ENCODE measurements at regions not wholly inside any gene's neighbourhood (a gene's known extent, or its start where the extent isn't known, plus 50 kb on each side); places are given as distances from the start of the nearest gene placed in this dataset.

DNA sequence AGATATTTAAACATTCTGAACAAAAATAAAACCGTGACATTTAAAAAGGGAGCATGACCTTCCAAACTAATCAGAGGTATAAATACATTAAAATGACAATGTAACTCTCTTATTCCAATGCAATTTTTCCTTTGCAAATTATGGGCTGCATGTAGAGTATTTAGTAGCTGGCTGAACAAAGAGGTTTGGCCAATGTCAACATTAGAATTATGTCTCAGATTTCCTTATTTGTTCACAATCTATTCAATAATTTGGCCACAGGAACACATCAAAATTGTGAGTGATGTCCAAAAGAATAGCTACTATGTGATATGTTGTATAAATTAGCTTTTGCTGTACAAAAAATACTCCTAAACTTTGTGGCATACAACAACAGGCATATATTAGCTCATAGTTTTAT lies 580.0 kb upstream of the MARCKS start:
- Histone ChIP-seq H2AFZ (ENCODE audit: low read length) (no peak overlapping the region), H3K9ac (ENCODE audit: low read length) (no peak overlapping the region), H3K4me3 (ENCODE audit: low read length) (no peak overlapping the region), H3K79me2 (ENCODE audit: low read length) (no peaks in the 10 kb centered on the region), H3K27me3 (ENCODE audit: low read length) (no peaks in the 10 kb centered on the region), H3K36me3 (ENCODE audit: insufficient read depth, low read length) (no peaks in the 10 kb centered on the region), H3K4me1 (ENCODE audit: low read length) (no peaks in the 10 kb centered on the region), H3K4me2 (ENCODE audit: low read depth, low read length, poor library complexity, severe bottlenecking) (no peak overlapping the region), H3K27ac (ENCODE audit: low read length) (no peak overlapping the region), H3K9me3 (ENCODE audit: low read length) (no peaks in the 10 kb centered on the region), H3K9me2 (replicated peaks; ENCODE audit: insufficient read depth, low read length) (no peaks in the 10 kb centered on the region), H4K20me1 (ENCODE audit: insufficient read depth, low read depth, low read length) (no peaks in the 10 kb centered on the region)
- DNase-seq = no peak

DNA sequence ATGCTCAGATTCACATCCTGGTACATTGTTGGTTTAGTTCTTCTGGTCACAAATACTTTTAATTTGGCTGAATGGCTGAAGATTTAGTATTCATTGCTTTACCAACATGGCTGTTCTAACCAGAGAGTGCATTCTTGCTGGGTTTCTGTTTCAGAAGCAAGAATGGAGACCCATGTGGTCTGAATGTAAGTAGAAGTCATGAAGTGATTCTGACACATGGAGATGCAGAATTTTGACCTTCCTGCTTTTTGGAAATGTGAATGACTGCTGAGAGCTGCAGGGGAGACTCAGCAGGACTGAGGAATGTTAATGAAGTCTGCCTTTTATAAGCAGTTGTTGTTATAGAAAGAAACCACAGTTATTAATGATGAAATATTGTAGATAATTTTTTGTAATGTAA lies 576.1 kb upstream of the MARCKS start:
- H3K9ac ChIP-seq (ENCODE audit: low read length) = no peak overlapping the region
- H3K4me3 ChIP-seq (ENCODE audit: low read length) = no peak overlapping the region
- no peak for DNase-seq
- H3K9me3 ChIP-seq (ENCODE audit: low read length) = no peaks in the 10 kb centered on the region; the same call in 1 of the 2 replicates
- no peaks in the 10 kb centered on the region for H4K20me1 ChIP-seq (ENCODE audit: insufficient read depth, low read depth, low read length)
- H3K4me2 ChIP-seq (ENCODE audit: low read depth, low read length, poor library complexity, severe bottlenecking) = no peak overlapping the region
- no peaks in the 10 kb centered on the region for H3K79me2 ChIP-seq (ENCODE audit: low read length)
- H3K27me3 ChIP-seq (ENCODE audit: low read length) = no peaks in the 10 kb centered on the region
- no peaks in the 10 kb centered on the region for H3K9me2 ChIP-seq (replicated peaks; ENCODE audit: insufficient read depth, low read length)
- no peaks in the 10 kb centered on the region for H3K36me3 ChIP-seq (ENCODE audit: insufficient read depth, low read length)
- H3K4me1 ChIP-seq (ENCODE audit: low read length) = no peaks in the 10 kb centered on the region
- H3K27ac ChIP-seq (ENCODE audit: low read length) = no peak overlapping the region
- H2AFZ ChIP-seq (ENCODE audit: low read length) = no peak overlapping the region

GRCh38 chr6:113281431-113281830 lies 575.7 kb upstream of the MARCKS start:
- Histone ChIP-seq H3K27ac (ENCODE audit: low read length) (no peak overlapping the region), H4K20me1 (ENCODE audit: insufficient read depth, low read depth, low read length) (no peaks in the 10 kb centered on the region), H3K9me2 (replicated peaks; ENCODE audit: insufficient read depth, low read length) (no peaks in the 10 kb centered on the region), H3K4me3 (ENCODE audit: low read length) (no peak overlapping the region), H3K4me2 (ENCODE audit: low read depth, low read length, poor library complexity, severe bottlenecking) (no peak overlapping the region), H3K9ac (ENCODE audit: low read length) (no peak overlapping the region), H2AFZ (ENCODE audit: low read length) (no peak overlapping the region), H3K36me3 (ENCODE audit: insufficient read depth, low read length) (no peaks in the 10 kb centered on the region), H3K79me2 (ENCODE audit: low read length) (no peaks in the 10 kb centered on the region), H3K27me3 (ENCODE audit: low read length) (no peaks in the 10 kb centered on the region), H3K4me1 (ENCODE audit: low read length) (no peaks in the 10 kb centered on the region), H3K9me3 (ENCODE audit: low read length) (no peaks in the 10 kb centered on the region; the same call in 1 of the 2 replicates)
- DNase-seq = no peak

DNA sequence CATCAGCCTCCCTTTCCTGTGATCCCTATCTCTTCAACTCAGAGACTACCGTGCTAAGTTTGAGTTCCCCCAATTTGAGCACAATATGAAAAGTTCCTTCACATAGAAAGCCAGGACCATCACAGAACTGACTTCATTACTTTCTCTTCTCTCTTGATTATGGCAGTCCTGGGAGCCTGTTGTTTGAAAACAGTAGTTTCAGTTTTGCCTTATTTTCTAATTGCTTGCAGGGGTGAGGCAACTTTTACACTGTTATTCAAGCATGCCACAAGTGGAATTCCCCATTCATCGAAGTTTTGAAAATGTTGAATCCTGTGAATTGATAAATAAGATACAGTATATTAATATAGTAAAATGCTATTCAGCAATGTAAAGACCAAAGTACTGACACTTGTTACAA lies 569.7 kb upstream of the MARCKS start:
- Histone ChIP-seq H3K27me3 (ENCODE audit: low read length) (no peaks in the 10 kb centered on the region), H2AFZ (ENCODE audit: low read length) (no peak overlapping the region), H3K79me2 (ENCODE audit: low read length) (no peaks in the 10 kb centered on the region), H3K4me1 (ENCODE audit: low read length) (no peaks in the 10 kb centered on the region), H3K9me2 (replicated peaks; ENCODE audit: insufficient read depth, low read length) (no peaks in the 10 kb centered on the region), H3K4me3 (ENCODE audit: low read length) (no peak overlapping the region), H3K9me3 (ENCODE audit: low read length) (no peaks in the 10 kb centered on the region; the same call in 1 of the 2 replicates), H3K4me2 (ENCODE audit: low read depth, low read length, poor library complexity, severe bottlenecking) (no peak overlapping the region), H3K36me3 (ENCODE audit: insufficient read depth, low read length) (no peaks in the 10 kb centered on the region), H4K20me1 (ENCODE audit: insufficient read depth, low read depth, low read length) (no peaks in the 10 kb centered on the region), H3K27ac (ENCODE audit: low read length) (no peak overlapping the region), H3K9ac (ENCODE audit: low read length) (no peak overlapping the region)
- DNase-seq = no peak

DNA sequence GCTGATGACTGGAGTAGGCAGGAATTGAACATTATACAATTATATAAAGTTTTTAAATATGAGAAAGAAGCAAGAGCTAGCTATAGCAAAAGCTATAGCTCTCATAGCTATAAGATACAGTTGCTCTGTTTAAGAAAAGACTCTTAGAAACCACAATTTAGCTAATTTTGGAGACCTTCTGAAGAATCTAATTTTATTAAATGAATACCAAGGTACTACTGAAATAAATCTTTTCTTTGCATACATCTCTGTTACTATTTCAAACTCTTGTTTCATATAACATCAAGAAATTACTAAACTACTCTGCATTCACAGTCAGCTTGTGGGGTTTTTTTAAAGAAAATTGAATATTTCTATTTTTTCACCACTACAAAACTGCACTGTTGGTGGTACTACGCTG lies 568.7 kb upstream of the MARCKS start:
- no peaks in the 10 kb centered on the region for H3K27me3 ChIP-seq (ENCODE audit: low read length)
- no peak overlapping the region for H3K9ac ChIP-seq (ENCODE audit: low read length)
- H3K9me3 ChIP-seq (ENCODE audit: low read length) = no peaks in the 10 kb centered on the region; the same call in 1 of the 2 replicates
- H3K36me3 ChIP-seq (ENCODE audit: insufficient read depth, low read length) = no peaks in the 10 kb centered on the region
- no peak overlapping the region for H3K4me2 ChIP-seq (ENCODE audit: low read depth, low read length, poor library complexity, severe bottlenecking)
- no peaks in the 10 kb centered on the region for H4K20me1 ChIP-seq (ENCODE audit: insufficient read depth, low read depth, low read length)
- H3K9me2 ChIP-seq (replicated peaks; ENCODE audit: insufficient read depth, low read length) = no peaks in the 10 kb centered on the region
- H2AFZ ChIP-seq (ENCODE audit: low read length) = no peak overlapping the region
- H3K27ac ChIP-seq (ENCODE audit: low read length) = no peak overlapping the region
- H3K79me2 ChIP-seq (ENCODE audit: low read length) = no peaks in the 10 kb centered on the region
- H3K4me3 ChIP-seq (ENCODE audit: low read length) = no peak overlapping the region
- no peak for DNase-seq
- H3K4me1 ChIP-seq (ENCODE audit: low read length) = no peaks in the 10 kb centered on the region

DNA sequence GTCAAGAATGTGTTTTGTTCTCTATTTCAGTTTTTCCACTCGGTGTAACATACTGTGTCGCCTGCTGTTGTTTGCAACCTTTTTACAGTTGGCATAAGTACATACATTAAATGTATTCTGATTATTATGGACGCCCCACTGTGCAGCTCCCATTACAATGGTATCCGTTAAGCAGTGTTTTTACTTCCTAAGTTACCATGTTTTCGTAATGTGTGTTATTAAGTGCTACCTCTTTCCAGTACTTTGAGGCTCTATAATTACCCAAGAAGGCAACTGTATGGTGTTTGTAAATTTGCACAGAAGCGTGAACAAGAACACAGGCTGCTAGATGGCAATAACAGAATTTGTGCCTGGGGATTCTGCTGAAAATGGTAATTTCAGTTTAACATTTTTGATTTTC lies 568.0 kb upstream of the MARCKS start:
- no peaks in the 10 kb centered on the region for H3K4me1 ChIP-seq (ENCODE audit: low read length)
- no peaks in the 10 kb centered on the region for H3K36me3 ChIP-seq (ENCODE audit: insufficient read depth, low read length)
- H3K79me2 ChIP-seq (ENCODE audit: low read length) = no peaks in the 10 kb centered on the region
- H3K27ac ChIP-seq (ENCODE audit: low read length) = no peak overlapping the region
- H3K4me3 ChIP-seq (ENCODE audit: low read length) = no peak overlapping the region
- no peaks in the 10 kb centered on the region for H3K27me3 ChIP-seq (ENCODE audit: low read length)
- no peaks in the 10 kb centered on the region for H3K9me2 ChIP-seq (replicated peaks; ENCODE audit: insufficient read depth, low read length)
- H3K9me3 ChIP-seq (ENCODE audit: low read length) = no peaks in the 10 kb centered on the region; the same call in 1 of the 2 replicates
- H3K4me2 ChIP-seq (ENCODE audit: low read depth, low read length, poor library complexity, severe bottlenecking) = no peak overlapping the region
- no peak for DNase-seq
- H3K9ac ChIP-seq (ENCODE audit: low read length) = no peak overlapping the region
- no peaks in the 10 kb centered on the region for H4K20me1 ChIP-seq (ENCODE audit: insufficient read depth, low read depth, low read length)
- H2AFZ ChIP-seq (ENCODE audit: low read length) = no peak overlapping the region

GRCh38 chr6:113290684-113291083 lies 566.5 kb upstream of the MARCKS start:
- no peak for DNase-seq
- no peaks in the 10 kb centered on the region; the same call in 1 of the 2 replicates for H3K9me3 ChIP-seq (ENCODE audit: low read length)
- H3K36me3 ChIP-seq (ENCODE audit: insufficient read depth, low read length) = no peaks in the 10 kb centered on the region
- no peaks in the 10 kb centered on the region for H4K20me1 ChIP-seq (ENCODE audit: insufficient read depth, low read depth, low read length)
- H3K9ac ChIP-seq (ENCODE audit: low read length) = no peak overlapping the region
- H3K4me1 ChIP-seq (ENCODE audit: low read length) = no peaks in the 10 kb centered on the region
- H3K9me2 ChIP-seq (replicated peaks; ENCODE audit: insufficient read depth, low read length) = no peaks in the 10 kb centered on the region
- H3K4me3 ChIP-seq (ENCODE audit: low read length) = no peak overlapping the region
- no peak overlapping the region for H2AFZ ChIP-seq (ENCODE audit: low read length)
- H3K27ac ChIP-seq (ENCODE audit: low read length) = no peak overlapping the region
- H3K27me3 ChIP-seq (ENCODE audit: low read length) = no peaks in the 10 kb centered on the region
- no peaks in the 10 kb centered on the region for H3K79me2 ChIP-seq (ENCODE audit: low read length)
- H3K4me2 ChIP-seq (ENCODE audit: low read depth, low read length, poor library complexity, severe bottlenecking) = no peak overlapping the region

- H3K4me3 ChIP-seq (ENCODE audit: low read length) = no peak overlapping the region
- DNase-seq = no peak
- H3K36me3 ChIP-seq (ENCODE audit: insufficient read depth, low read length) = no peaks in the 10 kb centered on the region
- H2AFZ ChIP-seq (ENCODE audit: low read length) = no peak overlapping the region
- no peaks in the 10 kb centered on the region for H4K20me1 ChIP-seq (ENCODE audit: insufficient read depth, low read depth, low read length)
- H3K27ac ChIP-seq (ENCODE audit: low read length) = no peak overlapping the region
- H3K79me2 ChIP-seq (ENCODE audit: low read length) = no peaks in the 10 kb centered on the region
- H3K4me2 ChIP-seq (ENCODE audit: low read depth, low read length, poor library complexity, severe bottlenecking) = no peak overlapping the region
- H3K9me3 ChIP-seq (ENCODE audit: low read length) = no peaks in the 10 kb centered on the region
- no peaks in the 10 kb centered on the region for H3K4me1 ChIP-seq (ENCODE audit: low read length)
- no peaks in the 10 kb centered on the region for H3K9me2 ChIP-seq (replicated peaks; ENCODE audit: insufficient read depth, low read length)
- no peaks in the 10 kb centered on the region for H3K27me3 ChIP-seq (ENCODE audit: low read length)
- H3K9ac ChIP-seq (ENCODE audit: low read length) = no peak overlapping the region
Measured at GRCh38 chr6:113291751-113292445, 565.2 kb upstream of the MARCKS start.

Data from Karpas-422 (cell line).